IMR-90 (cell line): ENCODE measurements at regions not wholly inside any gene's neighbourhood (a gene's known extent, or its start where the extent isn't known, plus 50 kb on each side); places are given as distances from the start of the nearest gene placed in this dataset.

Experiments
- ATAC-seq: fragments of 200-7000 bp; cut with Tn5 transposase; 2 replicates; pipeline ENCODE4 v1.9.1; 2020; ENCODE audit warnings: low read depth, mild to moderate bottlenecking, moderate library complexity
- BruUV-seq: library from RNA; stranded (reverse); fragments of 400-500 nt; replicated peaks from 2 replicates; lab custom pipeline; 2021; lab: Mats Ljungman, UMichigan
- CTCF ChIA-PET: fragments of 300-600 bp; formaldehyde crosslinking; extraction: SDS; loops from one replicate; lab custom pipeline; 2021; ENCODE audit warnings: antibody characterized with exemption; lab: Yijun Ruan, JAX
- POLR2A ChIA-PET: fragments of 300-600 bp; sonication (Branson Sonifier 250); formaldehyde crosslinking; loops from one replicate; lab custom pipeline; 2022; ENCODE audit warnings: antibody characterized with exemption; ENCODE audit not compliant: unreplicated experiment; lab: Charles Lee
- DNase-seq: peaks from one replicate; pipeline ENCODE4 v3.0.0; 2013
- H2AFZ ChIP-seq: replicated peaks from 2 replicates; pipeline ENCODE3; 2013; ENCODE audit warnings: low read length, mild to moderate bottlenecking; ENCODE audit not compliant: poor library complexity
- H2AK5ac ChIP-seq: 2 replicates; pipeline ENCODE4 v1.6.1; 2013; ENCODE audit warnings: low read depth, low read length, inconsistent platforms
- H2AK9ac ChIP-seq: replicated peaks from 2 replicates; pipeline ENCODE3; 2013; ENCODE audit warnings: mild to moderate bottlenecking, low read depth, low read length, moderate library complexity; ENCODE audit not compliant: poor library complexity
- H2BK120ac ChIP-seq: 2 replicates; pipeline ENCODE4 v1.6.1; 2013; ENCODE audit warnings: low read depth, low read length, inconsistent platforms
- H2BK15ac ChIP-seq: 3 replicates; pipeline ENCODE4 v1.6.1; 2013; ENCODE audit warnings: low read depth, low read length, inconsistent platforms
- H2BK20ac ChIP-seq: 2 replicates; pipeline ENCODE4 v1.6.1; 2013; ENCODE audit warnings: low read depth, mild to moderate bottlenecking, inconsistent platforms, low read length, moderate library complexity
- H2BK5ac ChIP-seq: 2 replicates; pipeline ENCODE4 v1.6.1; 2013; ENCODE audit warnings: mild to moderate bottlenecking, low read depth, low read length, inconsistent platforms; ENCODE audit not compliant: poor library complexity, severe bottlenecking
- H3K14ac ChIP-seq: replicated peaks from 2 replicates; pipeline ENCODE4 v1.6.1; 2013; ENCODE audit warnings: low read depth, low read length, inconsistent platforms
- H3K18ac ChIP-seq: 2 replicates; pipeline ENCODE4 v1.6.1; 2013; ENCODE audit warnings: low read depth, low read length, control low read depth
- H3K23ac ChIP-seq: 2 replicates; pipeline ENCODE4 v1.6.1; 2013; ENCODE audit warnings: low read depth, low read length, inconsistent platforms
- H3K27ac ChIP-seq: 2 replicates; pipeline ENCODE4 v1.5.1; 2013; ENCODE audit warnings: mild to moderate bottlenecking, control low read depth, low read length; ENCODE audit not compliant: insufficient read depth
- H3K27me3 ChIP-seq: 2 replicates; pipeline ENCODE4 v1.6.1; 2013; ENCODE audit warnings: low read length; ENCODE audit not compliant: control insufficient read depth, insufficient read depth
- H3K36me3 ChIP-seq: 2 replicates; pipeline ENCODE4 v1.6.1; 2013; ENCODE audit warnings: low read length, mixed read lengths; ENCODE audit not compliant: control insufficient read depth, insufficient read depth
- H3K4ac ChIP-seq: 2 replicates; pipeline ENCODE4 v1.6.1; 2013; ENCODE audit warnings: low read depth, low read length, inconsistent platforms
- H3K4me1 ChIP-seq: 2 replicates; pipeline ENCODE4 v1.6.1; 2013; ENCODE audit warnings: low read length, mixed read lengths; ENCODE audit not compliant: control insufficient read depth, insufficient read depth
- H3K4me2 ChIP-seq: 2 replicates; pipeline ENCODE4 v1.6.1; 2013; ENCODE audit warnings: low read depth, mild to moderate bottlenecking, control low read depth, low read length, moderate library complexity
- H3K4me3 ChIP-seq: 2 replicates; pipeline ENCODE4 v1.5.1; 2013; ENCODE audit warnings: low read depth, mild to moderate bottlenecking, control low read depth, low read length, moderate library complexity; ENCODE audit not compliant: insufficient read depth
- H3K56ac ChIP-seq: 2 replicates; pipeline ENCODE4 v1.6.1; 2013; ENCODE audit warnings: low read length, inconsistent platforms; ENCODE audit not compliant: insufficient read depth; ENCODE audit errors: extremely low read depth
- H3K79me1 ChIP-seq, 2 experiments: 2 replicates each; pipeline ENCODE4 v1.6.1; 2013; ENCODE audit warnings: low read length in 2 of 2, inconsistent platforms in 1 of 2, low read depth in 1 of 2
- H3K9ac ChIP-seq: 2 replicates; pipeline ENCODE4 v1.6.1; 2013; ENCODE audit warnings: low read depth, low read length, control low read depth
- H3K9me1 ChIP-seq: 2 replicates; pipeline ENCODE4 v1.6.1; 2013; ENCODE audit warnings: low read length, inconsistent platforms; ENCODE audit not compliant: insufficient read depth
- H3K9me3 ChIP-seq: 2 replicates; pipeline ENCODE4 v1.6.1; 2013; ENCODE audit warnings: low read length; ENCODE audit not compliant: control insufficient read depth, insufficient read depth
- H4K20me1 ChIP-seq: 2 replicates; pipeline ENCODE4 v1.6.1; 2013; ENCODE audit warnings: low read length, inconsistent platforms; ENCODE audit not compliant: insufficient read depth
- H4K5ac ChIP-seq: 2 replicates; pipeline ENCODE4 v1.6.1; 2013; ENCODE audit warnings: mild to moderate bottlenecking, low read depth, low read length, control low read depth
- H4K8ac ChIP-seq, 2 experiments: 2 replicates each; pipeline ENCODE4 v1.6.1; 2013; ENCODE audit warnings: low read depth in 2 of 2, low read length in 2 of 2, control low read depth in 1 of 2, inconsistent platforms in 1 of 2
- H4K91ac ChIP-seq: 2 replicates; pipeline ENCODE4 v1.6.1; 2013; ENCODE audit warnings: low read depth, low read length, inconsistent platforms; ENCODE audit not compliant: insufficient read depth
- BHLHE40 ChIP-seq: fragments of 150-350 bp; IDR thresholded peaks from 2 replicates; pipeline ENCODE4 v1.6.1; 2016; ENCODE audit warnings: mild to moderate bottlenecking, low read depth, low read length
- CEBPB ChIP-seq: IDR thresholded peaks from 2 replicates; pipeline ENCODE4 v1.6.1; 2012; ENCODE audit warnings: low read depth, low read length, improper control_type of control experiment
- CHD1 ChIP-seq: IDR thresholded peaks from 2 replicates; pipeline ENCODE4 v1.6.1; 2012; ENCODE audit warnings: low read depth, low read length, improper control_type of control experiment
- ELK1 ChIP-seq: fragments of 150-350 bp; IDR thresholded peaks from 2 replicates; pipeline ENCODE4 v1.6.1; 2016; ENCODE audit warnings: low read depth, mild to moderate bottlenecking, low read length, moderate library complexity, borderline replicate concordance
- FOS ChIP-seq: fragments of 150-350 bp; IDR thresholded peaks from 2 replicates; pipeline ENCODE4 v1.6.1; 2016; ENCODE audit warnings: low read depth, low read length
- MAFK ChIP-seq: IDR thresholded peaks from 2 replicates; pipeline ENCODE4 v1.6.1; 2012; ENCODE audit warnings: low read depth, low read length, improper control_type of control experiment
- MAZ ChIP-seq: IDR thresholded peaks from 2 replicates; pipeline ENCODE4 v1.6.1; 2012; ENCODE audit warnings: low read depth, mild to moderate bottlenecking, low read length, improper control_type of control experiment, moderate library complexity, borderline replicate concordance
- MXI1 ChIP-seq: IDR thresholded peaks from 2 replicates; pipeline ENCODE4 v1.6.1; 2012; ENCODE audit warnings: low read depth, mild to moderate bottlenecking, low read length, moderate library complexity, borderline replicate concordance
- NFE2L2 ChIP-seq: fragments of 150-350 bp; IDR thresholded peaks from 2 replicates; pipeline ENCODE4 v1.6.1; 2016; ENCODE audit warnings: low read depth, mild to moderate bottlenecking, low read length
- POLR2A ChIP-seq: IDR thresholded peaks from 2 replicates; pipeline ENCODE4 v1.6.1; 2012; ENCODE audit warnings: mild to moderate bottlenecking, low read depth, low read length
- RAD21 ChIP-seq: IDR thresholded peaks from 2 replicates; pipeline ENCODE4 v1.6.1; 2012; ENCODE audit warnings: low read length, improper control_type of control experiment
- RCOR1 ChIP-seq: IDR thresholded peaks from 2 replicates; pipeline ENCODE4 v1.6.1; 2012; ENCODE audit warnings: mild to moderate bottlenecking, low read length, improper control_type of control experiment; ENCODE audit not compliant: insufficient replicate concordance
- RFX5 ChIP-seq: IDR thresholded peaks from 2 replicates; pipeline ENCODE4 v1.8.0; 2012; ENCODE audit warnings: low read depth, mild to moderate bottlenecking, low read length, moderate library complexity
- SMC3 ChIP-seq: fragments of 150-350 bp; IDR thresholded peaks from 2 replicates; pipeline ENCODE4 v1.6.1; 2016; ENCODE audit warnings: low read depth, mild to moderate bottlenecking, antibody characterized with exemption, low read length, moderate library complexity
- WGBS, 2 experiments: methylation state at CpG; one replicate each; pipeline versions ENCODE4 v1.1.5 to v1.1.7; 2013; ENCODE audit warnings: missing lambda C conversion rate in 2 of 2; ENCODE audit not compliant: insufficient read length in 1 of 2; ENCODE audit errors: extremely low coverage in 2 of 2; 5-methylcytosine and 5-hydroxymethylcytosine counted together
- dilution Hi-C: fragments of 300-500 bp; cut with HindIII; formaldehyde crosslinking; loops from one replicate; pipeline ENCODE4 v1.14.3; 2018; ENCODE audit warnings: low sequenced_read_pairs; ENCODE audit not compliant: unreplicated experiment
- in situ Hi-C: fragments of 300-500 bp; cut with MboI; formaldehyde crosslinking; loops from 3 replicates; pipeline ENCODE4 v1.14.3; 2019; ENCODE audit warnings: low sequenced_read_pairs, inconsistent platforms, mixed read lengths
- intact Hi-C: fragments of 100-400 bp; cut with micrococcal nuclease; formaldehyde crosslinking; loops from 2 replicates; pipeline ENCODE4 v1.10.0; 2022
- TF ChIP-seq, protein P1 (sequence below): conservative IDR thresholded peaks from 2 replicates; pipeline ENCODE4 v1.5.1; 2012; ENCODE audit warnings: mild to moderate bottlenecking, low read depth, low read length, improper control_type of control experiment
- TF ChIP-seq, protein P2 (sequence below): fragments of 150-350 bp; IDR thresholded peaks from 2 replicates; pipeline ENCODE4 v1.6.1; 2017; ENCODE audit warnings: mild to moderate bottlenecking, antibody characterized with exemption, low read length, low read depth

- H3K36me3 ChIP-seq, result no peaks in the 10 kb centered on the region
- H3K56ac ChIP-seq, result no peak overlapping the region
- no peak overlapping the region for H3K4ac ChIP-seq
- no peak overlapping the region for H2BK20ac ChIP-seq
- no peak overlapping the region for H3K4me3 ChIP-seq
- H3K27ac ChIP-seq, result no peak overlapping the region
- H2BK120ac ChIP-seq, result no peak overlapping the region
- no peak overlapping the region for H3K4me2 ChIP-seq
- dilution Hi-C loops, result no loop called here
- H4K8ac ChIP-seq, result no peak overlapping the region
- DNase-seq (no peak), ATAC-seq (no peak)
- no peak overlapping the region for H3K23ac ChIP-seq
- H4K91ac ChIP-seq, result no peak overlapping the region
- no TSS peak for BruUV-seq
- H2AK5ac ChIP-seq, result no peak overlapping the region
- no peak overlapping the region for H3K14ac ChIP-seq
- in situ Hi-C loops, result no loop called here
- no peaks in the 10 kb centered on the region for H4K20me1 ChIP-seq
- H3K27me3 ChIP-seq, result no peaks in the 10 kb centered on the region
- no peaks in the 10 kb centered on the region for H3K79me1 ChIP-seq
- no peak overlapping the region for H2AFZ ChIP-seq
- no peak overlapping the region for H2BK15ac ChIP-seq
- intact Hi-C loops, result no loop called here
- TF ChIP-seq, protein P1, sequence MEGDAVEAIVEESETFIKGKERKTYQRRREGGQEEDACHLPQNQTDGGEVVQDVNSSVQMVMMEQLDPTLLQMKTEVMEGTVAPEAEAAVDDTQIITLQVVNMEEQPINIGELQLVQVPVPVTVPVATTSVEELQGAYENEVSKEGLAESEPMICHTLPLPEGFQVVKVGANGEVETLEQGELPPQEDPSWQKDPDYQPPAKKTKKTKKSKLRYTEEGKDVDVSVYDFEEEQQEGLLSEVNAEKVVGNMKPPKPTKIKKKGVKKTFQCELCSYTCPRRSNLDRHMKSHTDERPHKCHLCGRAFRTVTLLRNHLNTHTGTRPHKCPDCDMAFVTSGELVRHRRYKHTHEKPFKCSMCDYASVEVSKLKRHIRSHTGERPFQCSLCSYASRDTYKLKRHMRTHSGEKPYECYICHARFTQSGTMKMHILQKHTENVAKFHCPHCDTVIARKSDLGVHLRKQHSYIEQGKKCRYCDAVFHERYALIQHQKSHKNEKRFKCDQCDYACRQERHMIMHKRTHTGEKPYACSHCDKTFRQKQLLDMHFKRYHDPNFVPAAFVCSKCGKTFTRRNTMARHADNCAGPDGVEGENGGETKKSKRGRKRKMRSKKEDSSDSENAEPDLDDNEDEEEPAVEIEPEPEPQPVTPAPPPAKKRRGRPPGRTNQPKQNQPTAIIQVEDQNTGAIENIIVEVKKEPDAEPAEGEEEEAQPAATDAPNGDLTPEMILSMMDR, result no peak
- TF ChIP-seq MAFK (no peak), CHD1 (no peak), RFX5 (no peak), SMC3 (no peak), MAZ (no peak), MXI1 (no peak), RAD21 (no peak), BHLHE40 (no peak), CEBPB (no peak), ELK1 (no peak), POLR2A (no peak), FOS (no peak), RCOR1 (no peak), NFE2L2 (no peak)
- TF ChIP-seq, protein P2, sequence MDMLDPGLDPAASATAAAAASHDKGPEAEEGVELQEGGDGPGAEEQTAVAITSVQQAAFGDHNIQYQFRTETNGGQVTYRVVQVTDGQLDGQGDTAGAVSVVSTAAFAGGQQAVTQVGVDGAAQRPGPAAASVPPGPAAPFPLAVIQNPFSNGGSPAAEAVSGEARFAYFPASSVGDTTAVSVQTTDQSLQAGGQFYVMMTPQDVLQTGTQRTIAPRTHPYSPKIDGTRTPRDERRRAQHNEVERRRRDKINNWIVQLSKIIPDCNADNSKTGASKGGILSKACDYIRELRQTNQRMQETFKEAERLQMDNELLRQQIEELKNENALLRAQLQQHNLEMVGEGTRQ, result no peak
- H2AK9ac ChIP-seq, result no peak overlapping the region
- POLR2A ChIA-PET, result no interaction called here
- H4K5ac ChIP-seq, result no peak overlapping the region
- no CpG with 5 or more reads among the region's 2 CpGs for WGBS, 2 experiments
- H3K9me1 ChIP-seq, result no peaks in the 10 kb centered on the region
- no peak overlapping the region for H2BK5ac ChIP-seq
- H3K9ac ChIP-seq, result no peak overlapping the region
- H3K4me1 ChIP-seq, result no peaks in the 10 kb centered on the region
- H3K18ac ChIP-seq, result no peak overlapping the region
- no peaks in the 10 kb centered on the region for H3K9me3 ChIP-seq
- CTCF ChIA-PET, result no interaction called here
These were observed 1474.2 kb upstream of the CELF4 start for GRCh38 chr18:39039813-39040212.
